ENCODE measurements at regions not wholly inside any gene's neighbourhood (a gene's known extent, or its start where the extent isn't known, plus 50 kb on each side); places are given as distances from the start of the nearest gene placed in this dataset.

DNA sequence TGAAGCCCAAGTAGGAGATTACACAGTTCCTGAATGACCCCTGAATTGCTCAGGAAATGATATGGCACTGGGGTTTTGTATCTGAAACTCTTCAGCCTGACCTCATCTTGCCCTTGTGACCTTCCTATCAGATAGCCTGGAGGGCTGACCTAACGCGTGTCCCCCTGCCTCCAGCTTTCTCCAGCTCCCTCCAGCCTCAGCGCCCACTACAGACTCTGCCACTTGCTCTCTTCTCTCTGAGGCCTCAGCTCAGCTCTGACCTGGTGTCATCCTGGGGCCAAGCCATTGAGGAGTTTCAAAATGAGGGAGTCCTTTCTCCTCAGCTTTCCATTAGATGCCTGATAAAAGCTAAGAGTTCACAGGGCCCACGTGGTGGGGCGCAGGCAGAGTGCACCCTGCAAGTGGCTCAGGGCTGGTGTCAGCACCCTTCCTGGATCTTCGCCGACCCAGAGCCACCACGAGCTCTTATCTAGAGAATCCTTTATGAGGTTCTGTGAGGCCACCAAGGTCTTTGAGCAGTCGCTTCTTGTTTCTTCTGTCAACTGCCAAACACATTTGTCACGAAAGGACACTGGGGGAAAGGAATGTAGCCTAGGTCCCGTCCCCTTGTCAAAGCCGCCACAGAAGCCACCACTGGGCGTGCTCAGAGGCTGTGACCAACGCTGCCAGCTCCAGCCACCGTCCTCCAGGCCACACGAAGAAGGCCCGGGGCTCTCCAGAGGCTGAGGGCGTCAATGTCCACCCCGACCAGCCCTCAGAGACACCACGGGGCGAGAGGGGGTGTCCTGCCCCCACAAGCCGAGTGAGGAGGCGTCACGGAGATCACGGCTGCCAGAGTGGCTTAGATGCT lies 131.3 kb upstream of the GPC1 start:
- H3K4me3 ChIP-seq (ENCODE audit: low read depth, low read length) = no peak overlapping the region
- H3K27me3 ChIP-seq = no peaks in the 10 kb centered on the region
- peaks cover 5% of the 10 kb centered on the region; the same call in 1 of the 2 replicates for H3K4me1 ChIP-seq
- H3K36me3 ChIP-seq = no peaks in the 10 kb centered on the region
- DNase-seq = no peak
- no peak for TF ChIP-seq CTCF (IDR thresholded peaks at IDR 0.05; ENCODE audit: low read depth, low read length)
- no peaks in the 10 kb centered on the region for H3K9me3 ChIP-seq

DNA sequence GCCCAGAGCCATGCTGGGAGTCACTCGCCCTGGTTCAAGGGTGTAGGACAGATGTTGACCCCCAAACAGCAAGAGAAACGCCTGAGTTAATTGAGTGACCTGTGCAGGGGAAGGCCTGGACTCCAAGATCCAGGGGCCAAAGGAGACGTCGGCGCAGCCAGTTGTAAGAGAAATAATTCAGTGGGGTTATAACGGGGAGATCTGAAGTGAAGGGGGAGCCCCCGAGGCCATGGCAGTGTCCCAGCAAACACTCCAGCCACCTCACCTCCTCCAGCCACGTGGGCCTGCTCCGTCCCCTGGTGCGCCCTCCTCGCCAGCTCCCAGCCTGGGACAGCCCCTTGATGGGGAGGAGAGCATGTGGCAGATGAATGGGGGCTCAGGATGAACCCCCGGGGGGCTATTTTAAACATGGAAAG lies 130.7 kb upstream of the GPC1 start:
- no peaks in the 10 kb centered on the region for H3K36me3 ChIP-seq
- no peak for DNase-seq
- H3K9me3 ChIP-seq = no peaks in the 10 kb centered on the region
- H3K4me1 ChIP-seq = peaks cover 4% of the 10 kb centered on the region; the same call in 1 of the 2 replicates
- H3K27me3 ChIP-seq = no peaks in the 10 kb centered on the region
- H3K4me3 ChIP-seq (ENCODE audit: low read depth, low read length) = no peak overlapping the region
- no peak for TF ChIP-seq CTCF (IDR thresholded peaks at IDR 0.05; ENCODE audit: low read depth, low read length)

GRCh38 chr2:240305369-240305962 lies 130.0 kb upstream of the GPC1 start:
- DNase-seq = no peak
- no peaks in the 10 kb centered on the region for H3K27me3 ChIP-seq
- H3K4me1 ChIP-seq = no peaks in the 10 kb centered on the region
- no peaks in the 10 kb centered on the region for H3K9me3 ChIP-seq
- TF ChIP-seq CTCF (IDR thresholded peaks at IDR 0.05; ENCODE audit: low read depth, low read length) = no peak
- H3K4me3 ChIP-seq (ENCODE audit: low read depth, low read length) = no peak overlapping the region
- no peaks in the 10 kb centered on the region for H3K36me3 ChIP-seq

DNA sequence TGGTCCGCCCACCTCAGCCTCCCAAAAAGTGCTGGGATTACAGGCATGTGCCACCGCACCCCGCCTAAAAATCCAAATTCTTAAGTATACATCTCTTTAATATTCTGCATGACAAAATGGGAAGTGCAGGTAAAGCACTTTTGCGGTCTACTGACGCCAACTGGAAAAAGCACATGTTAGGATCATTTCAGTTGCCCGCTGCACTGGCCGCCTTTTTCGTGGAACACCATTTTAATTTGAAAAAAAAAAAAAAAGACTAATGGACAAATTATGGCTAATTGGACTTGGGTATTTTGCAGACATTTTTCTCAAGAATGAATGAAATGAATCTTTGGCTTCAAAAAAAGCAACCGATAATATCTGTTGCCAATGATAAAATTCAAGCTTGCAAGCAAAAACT lies 129.3 kb upstream of the GPC1 start:
- Histone ChIP-seq H3K9me3 (no peaks in the 10 kb centered on the region), H3K4me3 (ENCODE audit: low read depth, low read length) (no peak overlapping the region), H3K36me3 (no peaks in the 10 kb centered on the region), H3K4me1 (no peaks in the 10 kb centered on the region), H3K27me3 (no peaks in the 10 kb centered on the region)
- TF ChIP-seq CTCF (IDR thresholded peaks at IDR 0.05; ENCODE audit: low read depth, low read length) = no peak
- no peak for DNase-seq

DNA sequence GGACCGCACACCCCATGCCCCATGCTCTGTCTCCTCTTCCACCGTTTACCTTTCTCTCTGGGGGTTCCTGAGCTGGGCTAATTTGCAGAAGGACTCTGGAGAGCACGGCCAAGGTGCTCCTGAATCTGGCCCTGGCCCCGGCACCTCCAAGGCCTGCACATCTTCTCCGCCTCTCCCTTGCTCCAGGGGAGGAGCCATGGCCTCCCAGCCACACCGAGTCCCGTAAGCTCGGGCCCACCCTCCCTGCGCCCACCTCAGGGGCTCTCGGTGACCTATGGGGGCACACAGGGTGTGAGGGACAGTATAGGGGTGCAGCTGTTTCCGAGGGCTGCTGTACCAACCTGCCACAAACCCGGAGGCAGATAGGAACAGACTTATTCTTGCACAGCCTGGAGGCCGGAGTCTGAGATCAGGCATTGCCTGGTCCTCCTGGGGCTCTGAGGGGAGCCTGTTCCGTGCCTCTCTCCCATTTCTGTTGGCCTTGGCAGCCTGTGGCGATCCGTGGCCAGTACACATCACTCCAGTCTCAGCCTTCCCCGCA lies 127.3 kb upstream of the GPC1 start:
- Histone ChIP-seq H3K27me3 (no peaks in the 10 kb centered on the region), H3K4me1 (no peaks in the 10 kb centered on the region), H3K4me3 (ENCODE audit: low read depth, low read length) (no peak overlapping the region), H3K36me3 (no peaks in the 10 kb centered on the region), H3K9me3 (no peaks in the 10 kb centered on the region)
- DNase-seq = no peak
- no peak for TF ChIP-seq CTCF (IDR thresholded peaks at IDR 0.05; ENCODE audit: low read depth, low read length)

DNA sequence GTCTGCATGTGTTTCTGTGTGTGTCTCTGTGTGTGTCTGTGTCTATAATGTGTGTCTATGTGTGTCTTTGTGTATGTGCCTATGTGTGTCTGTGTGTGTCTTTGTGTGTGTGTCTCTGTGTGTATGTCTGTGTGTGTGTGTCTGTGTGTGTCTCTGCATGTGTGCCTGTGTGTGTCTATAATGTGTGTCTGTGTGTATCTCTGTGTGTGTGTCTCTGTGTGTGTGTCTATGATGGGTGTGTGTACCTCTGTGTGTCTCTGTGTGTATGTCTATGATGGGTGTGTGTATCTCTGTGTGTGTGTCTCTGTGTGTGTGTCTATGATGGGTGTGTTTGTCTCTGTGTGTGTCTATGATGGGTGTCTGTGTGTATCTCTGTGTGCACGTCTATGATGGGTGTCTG lies 126.2 kb upstream of the GPC1 start:
- no peaks in the 10 kb centered on the region for H3K27me3 ChIP-seq
- no peak overlapping the region for H3K4me3 ChIP-seq (ENCODE audit: low read depth, low read length)
- H3K4me1 ChIP-seq = no peaks in the 10 kb centered on the region
- DNase-seq = no peak
- H3K36me3 ChIP-seq = no peaks in the 10 kb centered on the region
- TF ChIP-seq CTCF (IDR thresholded peaks at IDR 0.05; ENCODE audit: low read depth, low read length) = no peak
- H3K9me3 ChIP-seq = no peaks in the 10 kb centered on the region
